ENCODE measurements at regions not wholly inside any gene's neighbourhood (a gene's known extent, or its start where the extent isn't known, plus 50 kb on each side); places are given as distances from the start of the nearest gene placed in this dataset.

GRCh38 chr6:169933251-169933821, 181.9 kb downstream of the ERMARD start:
- CTCF ChIA-PET, result interaction anchor here (3.3 to 3.7 kb wide), 2 partner anchors 101 to 102 kb away, joined by 32 to 53 read pairs; no protein-coding TSS in a partner anchor
- Histone ChIP-seq H3K4me3 (replicated peaks in 1 of 3; ENCODE audit: insufficient read depth in 1 of 3, low read depth in 1 of 3, low read length in 3 of 3) (no peak overlapping the region), H3K36me3 (ENCODE audit: control insufficient read depth in 2 of 2, extremely low read depth in 1 of 2, insufficient read depth in 2 of 2, low read length in 2 of 2) (no peaks in the 10 kb centered on the region), H4K20me1 (replicated peaks; ENCODE audit: control insufficient read depth, extremely low read depth, insufficient read depth, low read length) (no peaks in the 10 kb centered on the region), H3K4me1 (ENCODE audit: control insufficient read depth, extremely low read depth, insufficient read depth, low read length) (peaks cover 25% of the 10 kb centered on the region), H3K4me2 (ENCODE audit: insufficient read depth, low read length) (no peak overlapping the region), H3K27me3 (ENCODE audit: control insufficient read depth in 2 of 2, insufficient read depth in 2 of 2, low read length in 2 of 2) (no peaks in the 10 kb centered on the region), H3K27ac (ENCODE audit: insufficient read depth, low read depth, low read length) (peak overlapping the region; percentile 88), H3K9me1 (replicated peaks; ENCODE audit: control insufficient read depth, extremely low read depth, insufficient read depth, low read length) (no peaks in the 10 kb centered on the region), H3K9ac (replicated peaks; ENCODE audit: extremely low read depth, insufficient read depth, low read length) (no peak overlapping the region), H3K79me2 (ENCODE audit: control insufficient read depth, insufficient read depth, low read length) (no peaks in the 10 kb centered on the region), H2AFZ (ENCODE audit: low read depth, low read length) (no peak overlapping the region), H3K9me3 (replicated peaks; ENCODE audit: control insufficient read depth, insufficient read depth, low read length) (no peaks in the 10 kb centered on the region)
- intact Hi-C loops (cut with micrococcal nuclease) (loop anchor here (10.0 kb wide), 1 partner anchor 209 kb away; the partner anchor contains the start of gene PHF10), dilution Hi-C loops (cut with MboI; ENCODE audit: extremely low pct_ligation_motif_present, low sequenced_read_pairs) (no loop called here)
- POLR2A ChIA-PET, result no interaction called here
- FAIRE-seq (no peak), DNase-seq (ENCODE audit: low read depth, low spot score) (no peak)
- no TSS peak for BruUV-seq (replicated peaks)
- TF ChIP-seq JUN (IDR thresholded peaks at IDR 0.05; ENCODE audit: borderline replicate concordance, insufficient read depth, insufficient read length, low read depth), result no peak
- no peak for TF ChIP-seq MYC (IDR thresholded peaks at IDR 0.05; ENCODE audit: low read depth, low read length)
- no peak for TF ChIP-seq POLR2AphosphoS5 (IDR thresholded peaks at IDR 0.05; ENCODE audit: insufficient read depth, low read depth, low read length)
- TF ChIP-seq EZH2 (IDR thresholded peaks at IDR 0.05; ENCODE audit: borderline replicate concordance, low read depth, low read length, severe bottlenecking), result no peak
- TF ChIP-seq, protein P1, sequence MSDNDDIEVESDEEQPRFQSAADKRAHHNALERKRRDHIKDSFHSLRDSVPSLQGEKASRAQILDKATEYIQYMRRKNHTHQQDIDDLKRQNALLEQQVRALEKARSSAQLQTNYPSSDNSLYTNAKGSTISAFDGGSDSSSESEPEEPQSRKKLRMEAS (IDR thresholded peaks at IDR 0.05; ENCODE audit: insufficient read depth, insufficient read length), result no peak
- no peak for TF ChIP-seq CTCF (IDR thresholded peaks at IDR 0.05; ENCODE audit: extremely low read depth in 1 of 2, insufficient read depth in 1 of 2, low read depth in 1 of 2, low read length in 2 of 2)
- TF ChIP-seq FOS (IDR thresholded peaks at IDR 0.05; ENCODE audit: borderline replicate concordance, insufficient read depth, low read length), result no peak
- TF ChIP-seq GATA2 (IDR thresholded peaks at IDR 0.05; ENCODE audit: insufficient read depth, insufficient read length, low read depth, low read length), result no peak
- no peak for TF ChIP-seq POLR2A (IDR thresholded peaks at IDR 0.05; ENCODE audit: low read depth, low read length)
